ENCODE measurements at regions not wholly inside any gene's neighbourhood (a gene's known extent, or its start where the extent isn't known, plus 50 kb on each side); places are given as distances from the start of the nearest gene placed in this dataset.

GRCh38 chr14:35459776-35460175 is 55.2 kb upstream of the NFKBIA start:
- intact Hi-C loops (cut with micrococcal nuclease) (no loop called here), in situ Hi-C loops (cut with MboI; ENCODE audit: low sequenced_read_pairs) (no loop called here), dilution Hi-C loops (cut with HindIII; ENCODE audit: low sequenced_read_pairs, unreplicated experiment) (no loop called here)
- H4K5ac ChIP-seq (ENCODE audit: low read depth, low read length): no peak overlapping the region
- H3K36me3 ChIP-seq (ENCODE audit: control insufficient read depth, insufficient read depth, low read length): no peaks in the 10 kb centered on the region
- no peak overlapping the region for H3K23ac ChIP-seq (ENCODE audit: low read depth, low read length)
- no peak overlapping the region for H4K8ac ChIP-seq (ENCODE audit: low read depth in 2 of 2, low read length in 2 of 2)
- H3K4ac ChIP-seq (ENCODE audit: low read depth, low read length): no peak overlapping the region
- ATAC-seq (ENCODE audit: low read depth) (no peak), DNase-seq (no peak)
- no peak overlapping the region for H3K56ac ChIP-seq (ENCODE audit: extremely low read depth, insufficient read depth, low read length)
- no peak overlapping the region for H4K91ac ChIP-seq (ENCODE audit: insufficient read depth, low read depth, low read length)
- H3K27ac ChIP-seq (ENCODE audit: insufficient read depth, low read length): no peak overlapping the region
- H3K9me3 ChIP-seq (ENCODE audit: control insufficient read depth, insufficient read depth, low read length): peaks cover 7% of the 10 kb centered on the region
- no peak overlapping the region for H2BK120ac ChIP-seq (ENCODE audit: low read depth, low read length)
- no peaks in the 10 kb centered on the region for H3K9me1 ChIP-seq (ENCODE audit: insufficient read depth, low read length)
- TF ChIP-seq NFE2L2 (IDR thresholded peaks at IDR 0.05; ENCODE audit: low read depth, low read length): no peak
- TF ChIP-seq CTCF (conservative IDR thresholded peaks at IDR 0.05; ENCODE audit: low read depth, low read length): no peak
- no peak for TF ChIP-seq CHD1 (IDR thresholded peaks at IDR 0.05; ENCODE audit: low read depth, low read length)
- no peak for TF ChIP-seq CEBPB (IDR thresholded peaks at IDR 0.05; ENCODE audit: low read depth, low read length)
- no peak for TF ChIP-seq MAZ (IDR thresholded peaks at IDR 0.05; ENCODE audit: borderline replicate concordance, low read depth, low read length)
- TF ChIP-seq SMC3 (IDR thresholded peaks at IDR 0.05; ENCODE audit: low read depth, low read length): no peak
- no peak for TF ChIP-seq ELK1 (IDR thresholded peaks at IDR 0.05; ENCODE audit: borderline replicate concordance, low read depth, low read length)
- TF ChIP-seq FOS (IDR thresholded peaks at IDR 0.05; ENCODE audit: low read depth, low read length): no peak
- TF ChIP-seq RCOR1 (IDR thresholded peaks at IDR 0.05; ENCODE audit: insufficient replicate concordance, low read length): no peak
- no peak for TF ChIP-seq USF2 (IDR thresholded peaks at IDR 0.05; ENCODE audit: low read depth, low read length)
- TF ChIP-seq MXI1 (IDR thresholded peaks at IDR 0.05; ENCODE audit: borderline replicate concordance, low read depth, low read length): no peak
- no peak overlapping the region for H3K9ac ChIP-seq (ENCODE audit: low read depth, low read length)
- no peaks in the 10 kb centered on the region for H3K27me3 ChIP-seq (ENCODE audit: control insufficient read depth, insufficient read depth, low read length)
- CTCF ChIA-PET: interaction anchor here (0.5 to 1.0 kb wide), 2 partner anchors 11 to 81 kb away, joined by 3 to 7 read pairs; no protein-coding TSS in a partner anchor
- no peak overlapping the region for H2AK9ac ChIP-seq (replicated peaks; ENCODE audit: low read depth, low read length, poor library complexity)
- H3K4me3 ChIP-seq (ENCODE audit: insufficient read depth, low read depth, low read length): no peak overlapping the region
- H3K4me2 ChIP-seq (ENCODE audit: low read depth, low read length): no peak overlapping the region
- no peak overlapping the region for H2BK15ac ChIP-seq (ENCODE audit: low read depth, low read length)
- no peaks in the 10 kb centered on the region for H4K20me1 ChIP-seq (ENCODE audit: insufficient read depth, low read length)
- no peak overlapping the region for H2BK20ac ChIP-seq (ENCODE audit: low read depth, low read length)
- no peaks in the 10 kb centered on the region for H3K4me1 ChIP-seq (ENCODE audit: control insufficient read depth, insufficient read depth, low read length)
- H3K18ac ChIP-seq (ENCODE audit: low read depth, low read length): no peak overlapping the region
- H2AK5ac ChIP-seq (ENCODE audit: low read depth, low read length): no peak overlapping the region
- POLR2A ChIA-PET (ENCODE audit: unreplicated experiment): no interaction called here
- BruUV-seq (replicated peaks): no TSS peak
- H3K14ac ChIP-seq (replicated peaks; ENCODE audit: low read depth, low read length): no peak overlapping the region
- no peak overlapping the region for H2BK5ac ChIP-seq (ENCODE audit: low read depth, low read length, poor library complexity, severe bottlenecking)
- 20% methylated on average over 1 of the region's 3 CpGs; no CpG with 5 or more reads in 1 of the 2 experiments for WGBS, 2 experiments (ENCODE audit: extremely low coverage in 2 of 2, insufficient read length in 1 of 2)
- no peak overlapping the region for H2AFZ ChIP-seq (replicated peaks; ENCODE audit: low read length, poor library complexity)
- H3K79me1 ChIP-seq (ENCODE audit: low read depth in 1 of 2, low read length in 2 of 2): no peaks in the 10 kb centered on the region
